NCI-H748 treated with DMSO at 0.1 percent for 48 hours (cell line): ENCODE measurements at regions not wholly inside any gene's neighbourhood (a gene's known extent, or its start where the extent isn't known, plus 50 kb on each side); places are given as distances from the start of the nearest gene placed in this dataset.
"Not testable (repeated sequence)": the region's sequence is repeated elsewhere in the genome, so short reads cannot be mapped to it uniquely, and the experiment has no call there.

Source experiments
- DNase-seq: peaks from one replicate; lab custom pipeline; 2025; lab: John Stamatoyannopoulos, UW

GRCh38 chr5:39544941-39545340 lies 120.2 kb upstream of the DAB2 start:
- DNase-seq = no peak

GRCh38 chr5:39543335-39543734 lies 118.6 kb upstream of the DAB2 start:
- no peak for DNase-seq

GRCh38 chr5:39542511-39543285 lies 117.9 kb upstream of the DAB2 start:
- DNase-seq = no peak

- no peak for DNase-seq
Measured at GRCh38 chr5:39541920-39542319, 117.1 kb upstream of the DAB2 start.

GRCh38 chr5:39539470-39539869 lies 114.7 kb upstream of the DAB2 start:
- no peak for DNase-seq

GRCh38 chr5:39534690-39535089 lies 109.9 kb upstream of the DAB2 start:
- no peak for DNase-seq

GRCh38 chr5:39533749-39534148 lies 109.0 kb upstream of the DAB2 start:
- DNase-seq = no peak

GRCh38 chr5:39532511-39532910 lies 107.7 kb upstream of the DAB2 start:
- no peak for DNase-seq

GRCh38 chr5:39531306-39531705 lies 106.5 kb upstream of the DAB2 start:
- DNase-seq = no peak

- DNase-seq = peak; percentile 42
Measured at GRCh38 chr5:39526914-39527477, 102.2 kb upstream of the DAB2 start.

- not testable (repeated sequence) for DNase-seq
Measured at GRCh38 chr5:39525781-39526180, 101.0 kb upstream of the DAB2 start.

GRCh38 chr5:39525271-39525670 lies 100.5 kb upstream of the DAB2 start:
- DNase-seq = no peak

- DNase-seq = no peak
Measured at GRCh38 chr5:39523821-39524220, 99.0 kb upstream of the DAB2 start.

GRCh38 chr5:39521940-39522590 lies 97.3 kb upstream of the DAB2 start:
- no peak for DNase-seq

- no peak for DNase-seq
Measured at GRCh38 chr5:39521098-39521860, 96.5 kb upstream of the DAB2 start.

GRCh38 chr5:39520232-39520572 lies 95.4 kb upstream of the DAB2 start:
- no peak for DNase-seq

GRCh38 chr5:39519566-39520231 lies 94.9 kb upstream of the DAB2 start:
- DNase-seq = no peak

GRCh38 chr5:39519079-39519478 lies 94.3 kb upstream of the DAB2 start:
- no peak for DNase-seq

GRCh38 chr5:39518516-39518915 lies 93.7 kb upstream of the DAB2 start:
- no peak for DNase-seq

GRCh38 chr5:39517800-39518199 lies 93.0 kb upstream of the DAB2 start:
- DNase-seq = no peak

GRCh38 chr5:39515881-39516280 lies 91.1 kb upstream of the DAB2 start:
- no peak for DNase-seq

- DNase-seq = no peak
Measured at GRCh38 chr5:39513236-39513635, 88.5 kb upstream of the DAB2 start.
